ENCODE measurements at regions not wholly inside any gene's neighbourhood (a gene's known extent, or its start where the extent isn't known, plus 50 kb on each side); places are given as distances from the start of the nearest gene placed in this dataset.

GRCh38 chr2:125713533-125713932 lies 942.4 kb upstream of the GYPC start:
- no peak overlapping the region for H3K27ac ChIP-seq
- no peaks in the 10 kb centered on the region for H3K9me3 ChIP-seq
- ATAC-seq (no peak), DNase-seq (no peak)
- TF ChIP-seq CTCF (IDR thresholded peaks at IDR 0.05) (no peak), POLR2A (IDR thresholded peaks at IDR 0.05) (no peak)
- 62% methylated on average over 5 of the region's 6 CpGs for WGBS (ENCODE audit: insufficient coverage, low coverage, low lambda C conversion rate, missing lambda C conversion rate)
- H3K4me1 ChIP-seq = no peaks in the 10 kb centered on the region
- no peaks in the 10 kb centered on the region for H3K36me3 ChIP-seq
- intact Hi-C loops (cut with DNase I) = no loop called here
- no peaks in the 10 kb centered on the region for H3K27me3 ChIP-seq
- no peak overlapping the region for H3K4me3 ChIP-seq

- WGBS (ENCODE audit: insufficient coverage, low coverage, low lambda C conversion rate, missing lambda C conversion rate) = 66% methylated on average over 10 of the region's 14 CpGs
- TF ChIP-seq CTCF (IDR thresholded peaks at IDR 0.05) = no peak
- no peak for TF ChIP-seq POLR2A (IDR thresholded peaks at IDR 0.05)
- no peak for ATAC-seq
- intact Hi-C loops (cut with DNase I) = no loop called here
- Histone ChIP-seq H3K27ac (no peak overlapping the region), H3K36me3 (no peaks in the 10 kb centered on the region), H3K9me3 (no peaks in the 10 kb centered on the region), H3K4me1 (no peaks in the 10 kb centered on the region), H3K4me3 (no peak overlapping the region), H3K27me3 (no peaks in the 10 kb centered on the region)
- no peak for DNase-seq
Observed at GRCh38 chr2:125721072-125721721, 934.8 kb upstream of the GYPC start.

- Histone ChIP-seq H3K4me1 (no peaks in the 10 kb centered on the region), H3K9me3 (no peaks in the 10 kb centered on the region), H3K4me3 (no peak overlapping the region), H3K27me3 (no peaks in the 10 kb centered on the region), H3K36me3 (no peaks in the 10 kb centered on the region), H3K27ac (no peak overlapping the region)
- no peak for TF ChIP-seq CTCF (IDR thresholded peaks at IDR 0.05)
- TF ChIP-seq POLR2A (IDR thresholded peaks at IDR 0.05) = no peak
- DNase-seq (no peak), ATAC-seq (no peak)
- 60% methylated on average over 4 of the region's 4 CpGs for WGBS (ENCODE audit: insufficient coverage, low coverage, low lambda C conversion rate, missing lambda C conversion rate)
- intact Hi-C loops (cut with DNase I) = no loop called here
Observed at GRCh38 chr2:125730921-125731320, 925.0 kb upstream of the GYPC start.

- no peaks in the 10 kb centered on the region for H3K4me1 ChIP-seq
- intact Hi-C loops (cut with DNase I) = no loop called here
- no peak overlapping the region for H3K27ac ChIP-seq
- no peaks in the 10 kb centered on the region for H3K36me3 ChIP-seq
- no peak overlapping the region for H3K4me3 ChIP-seq
- 14% methylated on average over 1 of the region's 1 CpG for WGBS (ENCODE audit: insufficient coverage, low coverage, low lambda C conversion rate, missing lambda C conversion rate)
- ATAC-seq (no peak), DNase-seq (no peak)
- H3K9me3 ChIP-seq = no peaks in the 10 kb centered on the region
- no peaks in the 10 kb centered on the region for H3K27me3 ChIP-seq
- TF ChIP-seq POLR2A (IDR thresholded peaks at IDR 0.05) = no peak
- TF ChIP-seq CTCF (IDR thresholded peaks at IDR 0.05) = no peak
Observed at GRCh38 chr2:125736306-125736705, 919.7 kb upstream of the GYPC start.

Measured in right lobe of liver (tissue), 6 donors.